ENCODE measurements at regions not wholly inside any gene's neighbourhood (a gene's known extent, or its start where the extent isn't known, plus 50 kb on each side); places are given as distances from the start of the nearest gene placed in this dataset.

DNA sequence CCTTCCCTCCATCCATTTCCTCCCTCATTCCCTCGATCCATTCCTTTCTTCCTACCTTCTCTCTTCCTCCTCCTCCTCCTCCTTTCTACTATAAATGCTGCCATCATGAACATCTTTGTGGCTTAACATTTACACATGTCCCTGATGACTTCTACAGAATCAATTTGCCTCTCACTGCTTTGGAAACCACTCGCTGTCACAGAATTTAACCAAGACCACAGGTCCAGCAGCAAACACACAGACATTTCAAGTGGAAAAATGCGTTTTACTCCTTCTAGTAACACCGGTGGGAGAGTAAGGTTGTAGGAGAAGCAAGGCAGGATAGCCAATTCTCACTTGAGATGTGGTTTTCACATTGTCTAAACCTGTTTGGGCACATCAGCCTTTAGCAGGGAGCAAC is 101.4 kb upstream of the LRIG1 start:
- DNase-seq (ENCODE audit: low read depth, low spot score): no peak
- H3K27ac ChIP-seq (ENCODE audit: insufficient read depth, low read depth, low read length): no peak overlapping the region
- dilution Hi-C loops (cut with MboI; ENCODE audit: extremely low pct_ligation_motif_present, low sequenced_read_pairs): no loop called here

DNA sequence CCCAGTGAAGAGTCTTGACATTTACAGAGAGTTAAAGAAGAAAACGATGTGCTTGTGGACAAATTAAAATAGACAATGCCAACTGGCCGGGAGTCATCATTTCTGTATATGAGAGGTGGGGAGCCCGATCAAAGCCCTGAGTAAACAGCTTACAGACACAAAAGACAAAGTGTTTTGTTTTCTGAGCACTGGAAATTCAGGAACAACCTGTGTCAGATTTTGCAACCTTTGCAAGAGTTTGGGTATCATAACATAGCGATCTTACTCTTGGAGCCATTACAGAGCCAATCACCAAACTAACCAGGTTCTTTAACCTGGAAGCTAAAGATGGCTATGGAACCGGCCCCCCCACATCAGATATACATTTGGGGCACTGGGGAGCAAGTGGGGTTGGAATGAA is 101.9 kb upstream of the LRIG1 start:
- H4K20me1 ChIP-seq (replicated peaks; ENCODE audit: control insufficient read depth, extremely low read depth, insufficient read depth, low read length): no peaks in the 10 kb centered on the region
- no peaks in the 10 kb centered on the region for H3K9me1 ChIP-seq (replicated peaks; ENCODE audit: control insufficient read depth, extremely low read depth, insufficient read depth, low read length)
- no peak overlapping the region for H3K4me2 ChIP-seq (ENCODE audit: insufficient read depth, low read length)
- H2AFZ ChIP-seq (ENCODE audit: low read depth, low read length): no peak overlapping the region
- H3K27me3 ChIP-seq (ENCODE audit: control insufficient read depth in 2 of 2, insufficient read depth in 2 of 2, low read length in 2 of 2): peaks cover 2 to 12% of the 10 kb centered on the region in 2 experiments
- DNase-seq (ENCODE audit: low read depth, low spot score) (no peak), FAIRE-seq (no peak)
- H3K79me2 ChIP-seq (ENCODE audit: control insufficient read depth, insufficient read depth, low read length): no peaks in the 10 kb centered on the region
- no peak overlapping the region for H3K27ac ChIP-seq (ENCODE audit: insufficient read depth, low read depth, low read length)
- no peaks in the 10 kb centered on the region for H3K36me3 ChIP-seq (ENCODE audit: control insufficient read depth in 2 of 2, extremely low read depth in 1 of 2, insufficient read depth in 2 of 2, low read length in 2 of 2)
- BruUV-seq (replicated peaks): no TSS peak
- H3K4me3 ChIP-seq (replicated peaks in 1 of 3; ENCODE audit: insufficient read depth in 1 of 3, low read depth in 1 of 3, low read length in 3 of 3): no peak overlapping the region
- POLR2A ChIA-PET: no interaction called here
- TF ChIP-seq EZH2 (IDR thresholded peaks at IDR 0.05; ENCODE audit: borderline replicate concordance, low read depth, low read length, severe bottlenecking) (no peak), FOS (IDR thresholded peaks at IDR 0.05; ENCODE audit: borderline replicate concordance, insufficient read depth, low read length) (no peak), POLR2AphosphoS5 (IDR thresholded peaks at IDR 0.05; ENCODE audit: insufficient read depth, low read depth, low read length) (no peak), GATA2 (IDR thresholded peaks at IDR 0.05; ENCODE audit: insufficient read depth, insufficient read length, low read depth, low read length) (no peak), JUN (IDR thresholded peaks at IDR 0.05; ENCODE audit: borderline replicate concordance, insufficient read depth, insufficient read length, low read depth) (no peak), MYC (IDR thresholded peaks at IDR 0.05; ENCODE audit: low read depth, low read length) (no peak), POLR2A (IDR thresholded peaks at IDR 0.05; ENCODE audit: low read depth, low read length) (no peak)
- TF ChIP-seq, protein P1, sequence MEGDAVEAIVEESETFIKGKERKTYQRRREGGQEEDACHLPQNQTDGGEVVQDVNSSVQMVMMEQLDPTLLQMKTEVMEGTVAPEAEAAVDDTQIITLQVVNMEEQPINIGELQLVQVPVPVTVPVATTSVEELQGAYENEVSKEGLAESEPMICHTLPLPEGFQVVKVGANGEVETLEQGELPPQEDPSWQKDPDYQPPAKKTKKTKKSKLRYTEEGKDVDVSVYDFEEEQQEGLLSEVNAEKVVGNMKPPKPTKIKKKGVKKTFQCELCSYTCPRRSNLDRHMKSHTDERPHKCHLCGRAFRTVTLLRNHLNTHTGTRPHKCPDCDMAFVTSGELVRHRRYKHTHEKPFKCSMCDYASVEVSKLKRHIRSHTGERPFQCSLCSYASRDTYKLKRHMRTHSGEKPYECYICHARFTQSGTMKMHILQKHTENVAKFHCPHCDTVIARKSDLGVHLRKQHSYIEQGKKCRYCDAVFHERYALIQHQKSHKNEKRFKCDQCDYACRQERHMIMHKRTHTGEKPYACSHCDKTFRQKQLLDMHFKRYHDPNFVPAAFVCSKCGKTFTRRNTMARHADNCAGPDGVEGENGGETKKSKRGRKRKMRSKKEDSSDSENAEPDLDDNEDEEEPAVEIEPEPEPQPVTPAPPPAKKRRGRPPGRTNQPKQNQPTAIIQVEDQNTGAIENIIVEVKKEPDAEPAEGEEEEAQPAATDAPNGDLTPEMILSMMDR (IDR thresholded peaks at IDR 0.05; ENCODE audit: extremely low read depth in 1 of 2, insufficient read depth in 1 of 2, low read depth in 1 of 2, low read length in 2 of 2): no peak
- TF ChIP-seq, protein P2, sequence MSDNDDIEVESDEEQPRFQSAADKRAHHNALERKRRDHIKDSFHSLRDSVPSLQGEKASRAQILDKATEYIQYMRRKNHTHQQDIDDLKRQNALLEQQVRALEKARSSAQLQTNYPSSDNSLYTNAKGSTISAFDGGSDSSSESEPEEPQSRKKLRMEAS (IDR thresholded peaks at IDR 0.05; ENCODE audit: insufficient read depth, insufficient read length): no peak
- intact Hi-C loops (cut with micrococcal nuclease): no loop called here
- H3K4me1 ChIP-seq (ENCODE audit: control insufficient read depth, extremely low read depth, insufficient read depth, low read length): no peaks in the 10 kb centered on the region
- no peaks in the 10 kb centered on the region for H3K9me3 ChIP-seq (replicated peaks; ENCODE audit: control insufficient read depth, insufficient read depth, low read length)
- H3K9ac ChIP-seq (replicated peaks; ENCODE audit: extremely low read depth, insufficient read depth, low read length): no peak overlapping the region
- dilution Hi-C loops (cut with MboI; ENCODE audit: extremely low pct_ligation_motif_present, low sequenced_read_pairs): no loop called here
- CTCF ChIA-PET: no interaction called here

More for the DNA sequence above, 101.4 kb upstream of the LRIG1 start:
- Histone ChIP-seq H3K79me2 (ENCODE audit: control insufficient read depth, insufficient read depth, low read length) (no peaks in the 10 kb centered on the region), H3K9me3 (replicated peaks; ENCODE audit: control insufficient read depth, insufficient read depth, low read length) (no peaks in the 10 kb centered on the region), H4K20me1 (replicated peaks; ENCODE audit: control insufficient read depth, extremely low read depth, insufficient read depth, low read length) (no peaks in the 10 kb centered on the region), H3K36me3 (ENCODE audit: control insufficient read depth in 2 of 2, extremely low read depth in 1 of 2, insufficient read depth in 2 of 2, low read length in 2 of 2) (no peaks in the 10 kb centered on the region), H3K4me2 (ENCODE audit: insufficient read depth, low read length) (no peak overlapping the region), H3K4me1 (ENCODE audit: control insufficient read depth, extremely low read depth, insufficient read depth, low read length) (no peaks in the 10 kb centered on the region), H3K9ac (replicated peaks; ENCODE audit: extremely low read depth, insufficient read depth, low read length) (no peak overlapping the region), H3K27me3 (ENCODE audit: control insufficient read depth in 2 of 2, insufficient read depth in 2 of 2, low read length in 2 of 2) (peaks cover 2 to 12% of the 10 kb centered on the region in 2 experiments), H3K9me1 (replicated peaks; ENCODE audit: control insufficient read depth, extremely low read depth, insufficient read depth, low read length) (no peaks in the 10 kb centered on the region), H2AFZ (ENCODE audit: low read depth, low read length) (no peak overlapping the region), H3K4me3 (replicated peaks in 1 of 3; ENCODE audit: insufficient read depth in 1 of 3, low read depth in 1 of 3, low read length in 3 of 3) (no peak overlapping the region)
- intact Hi-C loops (cut with micrococcal nuclease): no loop called here
- POLR2A ChIA-PET: no interaction called here
- CTCF ChIA-PET: no interaction called here
- BruUV-seq (replicated peaks): no TSS peak
- no peak for FAIRE-seq
- no peak for TF ChIP-seq MYC (IDR thresholded peaks at IDR 0.05; ENCODE audit: low read depth, low read length)
- TF ChIP-seq GATA2 (IDR thresholded peaks at IDR 0.05; ENCODE audit: insufficient read depth, insufficient read length, low read depth, low read length): no peak
- TF ChIP-seq POLR2AphosphoS5 (IDR thresholded peaks at IDR 0.05; ENCODE audit: insufficient read depth, low read depth, low read length): no peak

Data from endothelial cell of umbilical vein (primary cell).